HepG2 (cell line): ENCODE measurements at regions not wholly inside any gene's neighbourhood (a gene's known extent, or its start where the extent isn't known, plus 50 kb on each side); places are given as distances from the start of the nearest gene placed in this dataset.

ENCODE experiments used
- AHR ChIP-seq: IDR thresholded peaks from 2 replicates; pipeline ENCODE4 v1.6.1; 2018; ENCODE audit warnings: missing genetic modification reagents, missing compliant biosample characterization
- FOXO1 ChIP-seq: sonication (generic); formaldehyde crosslinking; IDR thresholded peaks from 2 replicates; pipeline ENCODE4 v1.4.0; 2020; ENCODE audit warnings: missing genetic modification reagents
- ISL2 ChIP-seq: sonication (generic); formaldehyde crosslinking; IDR thresholded peaks from 2 replicates; pipeline ENCODE4 v1.5.0; 2020; ENCODE audit warnings: missing genetic modification reagents
- ISX ChIP-seq: sonication (generic); formaldehyde crosslinking; conservative IDR thresholded peaks from 2 replicates; pipeline ENCODE4 v1.5.0; 2020; ENCODE audit warnings: missing genetic modification reagents
- MTF1 ChIP-seq: sonication (generic); formaldehyde crosslinking; IDR thresholded peaks from 2 replicates; pipeline ENCODE4 v1.5.0; 2020; ENCODE audit warnings: missing genetic modification reagents
- RAD21 ChIP-seq: fragments of 450-650 bp; formaldehyde crosslinking; IDR thresholded peaks from 2 replicates; pipeline ENCODE4 v1.5.0; 2020; ENCODE audit warnings: mild to moderate bottlenecking
- SP1 ChIP-seq, 2 experiments: fragments of 450-650 bp in 1 of 2; sonication (generic) in 1 of 2; formaldehyde crosslinking in 1 of 2; IDR thresholded peaks; 2 replicates each; pipeline versions ENCODE4 v1.4.0 to v1.6.1; 2016 to 2020; ENCODE audit warnings: missing genetic modification reagents in 1 of 2
- TBP ChIP-seq: sonication (generic); formaldehyde crosslinking; IDR thresholded peaks from 2 replicates; pipeline ENCODE4 v1.5.0; 2020; ENCODE audit warnings: missing genetic modification reagents
- TCF12 ChIP-seq, 2 experiments: fragments of 450-650 bp in 1 of 2; sonication (generic) in 1 of 2; formaldehyde crosslinking in 1 of 2; IDR thresholded peaks; 2 replicates each; pipeline versions ENCODE4 v1.6.1 to v1.8.0; 2017 to 2022; ENCODE audit warnings: antibody characterized with exemption in 1 of 2, mild to moderate bottlenecking in 1 of 2, missing genetic modification reagents in 1 of 2, moderate library complexity in 1 of 2
- ZBTB1 ChIP-seq: sonication (generic); formaldehyde crosslinking; IDR thresholded peaks from 2 replicates; pipeline ENCODE4 v1.4.0; 2020; ENCODE audit warnings: missing genetic modification reagents, borderline replicate concordance
- ZNF138 ChIP-seq: sonication (generic); formaldehyde crosslinking; IDR thresholded peaks from 2 replicates; pipeline ENCODE4 v1.5.0; 2020; ENCODE audit warnings: mild to moderate bottlenecking, low read depth, missing genetic modification reagents
- ZNF232 ChIP-seq: sonication (generic); formaldehyde crosslinking; IDR thresholded peaks from 2 replicates; pipeline ENCODE4 v1.4.0; 2020; ENCODE audit warnings: missing genetic modification reagents, borderline replicate concordance
- ZNF383 ChIP-seq: sonication (generic); formaldehyde crosslinking; IDR thresholded peaks from 2 replicates; pipeline ENCODE4 v1.4.0; 2020; ENCODE audit warnings: missing genetic modification reagents, mild to moderate bottlenecking, borderline replicate concordance
- ZNF570 ChIP-seq: sonication (generic); formaldehyde crosslinking; IDR thresholded peaks from 2 replicates; pipeline ENCODE4 v1.4.0; 2020; ENCODE audit warnings: mild to moderate bottlenecking, missing genetic modification reagents, borderline replicate concordance
- ZNF772 ChIP-seq: sonication (generic); formaldehyde crosslinking; IDR thresholded peaks from 2 replicates; pipeline ENCODE4 v1.5.0; 2020; ENCODE audit warnings: mild to moderate bottlenecking, missing genetic modification reagents
- TF ChIP-seq, protein P1 (sequence below): sonication (generic); formaldehyde crosslinking; IDR thresholded peaks from 2 replicates; pipeline ENCODE4 v1.5.1; 2020; ENCODE audit warnings: mild to moderate bottlenecking, missing genetic modification reagents
- TF ChIP-seq, protein P2 (sequence below): sonication (generic); formaldehyde crosslinking; IDR thresholded peaks from 2 replicates; pipeline ENCODE4 v1.8.1; 2022; ENCODE audit warnings: mild to moderate bottlenecking, missing genetic modification reagents
- TF ChIP-seq, protein P3 (sequence below): sonication (generic); formaldehyde crosslinking; IDR thresholded peaks from 2 replicates; pipeline ENCODE4 v1.4.0; 2020; ENCODE audit warnings: mild to moderate bottlenecking, missing genetic modification reagents
- TF ChIP-seq, protein P4 (sequence below): IDR thresholded peaks from 2 replicates; pipeline ENCODE4 v1.6.1; 2016
- TF ChIP-seq, protein P5 (sequence below): sonication (generic); formaldehyde crosslinking; conservative IDR thresholded peaks from 2 replicates; pipeline ENCODE4 v1.4.0; 2020; ENCODE audit warnings: missing genetic modification reagents

DNA sequence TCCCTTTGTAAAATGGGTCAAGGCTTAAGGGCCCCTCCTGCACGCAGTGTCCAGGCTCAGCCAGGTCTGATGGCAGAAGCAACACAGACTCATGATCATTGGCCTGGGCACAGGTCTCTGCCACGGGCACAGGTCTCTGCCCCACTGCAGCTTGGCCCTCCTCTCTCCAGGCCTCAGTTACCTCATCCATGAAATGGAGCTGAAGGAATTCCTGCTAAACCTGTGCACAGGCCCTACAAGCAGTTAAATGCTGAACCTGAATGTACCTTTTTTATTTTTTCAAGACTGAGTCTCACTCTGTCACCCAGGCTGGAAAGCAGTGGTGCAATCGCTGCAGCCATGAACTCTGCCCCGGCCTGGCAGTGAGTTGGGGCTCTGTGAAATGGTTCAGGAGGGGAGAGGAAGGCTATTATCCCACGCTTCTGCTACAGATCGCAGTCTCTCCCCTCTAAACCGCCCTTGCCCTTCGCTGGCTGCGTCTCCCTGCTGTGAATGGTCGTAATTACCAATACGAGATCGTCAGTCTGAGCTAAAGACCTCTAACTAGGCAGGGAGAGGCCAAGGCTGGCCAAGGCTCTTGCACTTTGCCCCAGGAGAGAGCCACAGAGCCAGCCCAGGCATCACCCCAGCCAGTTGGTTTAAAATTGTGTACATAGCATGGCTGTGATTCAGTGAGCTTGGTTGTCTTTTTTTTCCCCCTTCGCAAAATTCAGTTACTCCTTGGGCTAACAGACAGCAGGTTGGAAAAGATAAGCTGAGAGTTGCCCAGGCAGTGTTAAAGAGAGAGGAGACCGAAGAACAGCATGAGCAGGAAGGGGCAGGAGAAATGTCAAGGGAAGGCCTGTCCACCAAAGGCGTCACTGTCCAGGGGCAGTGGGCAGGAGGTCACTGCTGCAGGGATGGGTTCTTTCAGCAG, 93.0 kb upstream of the KCTD7 start (continued):
- no peak for TF ChIP-seq ZNF383 (CRISPR knock-in tag)
- no peak for TF ChIP-seq ZNF138
- TF ChIP-seq, protein P1, sequence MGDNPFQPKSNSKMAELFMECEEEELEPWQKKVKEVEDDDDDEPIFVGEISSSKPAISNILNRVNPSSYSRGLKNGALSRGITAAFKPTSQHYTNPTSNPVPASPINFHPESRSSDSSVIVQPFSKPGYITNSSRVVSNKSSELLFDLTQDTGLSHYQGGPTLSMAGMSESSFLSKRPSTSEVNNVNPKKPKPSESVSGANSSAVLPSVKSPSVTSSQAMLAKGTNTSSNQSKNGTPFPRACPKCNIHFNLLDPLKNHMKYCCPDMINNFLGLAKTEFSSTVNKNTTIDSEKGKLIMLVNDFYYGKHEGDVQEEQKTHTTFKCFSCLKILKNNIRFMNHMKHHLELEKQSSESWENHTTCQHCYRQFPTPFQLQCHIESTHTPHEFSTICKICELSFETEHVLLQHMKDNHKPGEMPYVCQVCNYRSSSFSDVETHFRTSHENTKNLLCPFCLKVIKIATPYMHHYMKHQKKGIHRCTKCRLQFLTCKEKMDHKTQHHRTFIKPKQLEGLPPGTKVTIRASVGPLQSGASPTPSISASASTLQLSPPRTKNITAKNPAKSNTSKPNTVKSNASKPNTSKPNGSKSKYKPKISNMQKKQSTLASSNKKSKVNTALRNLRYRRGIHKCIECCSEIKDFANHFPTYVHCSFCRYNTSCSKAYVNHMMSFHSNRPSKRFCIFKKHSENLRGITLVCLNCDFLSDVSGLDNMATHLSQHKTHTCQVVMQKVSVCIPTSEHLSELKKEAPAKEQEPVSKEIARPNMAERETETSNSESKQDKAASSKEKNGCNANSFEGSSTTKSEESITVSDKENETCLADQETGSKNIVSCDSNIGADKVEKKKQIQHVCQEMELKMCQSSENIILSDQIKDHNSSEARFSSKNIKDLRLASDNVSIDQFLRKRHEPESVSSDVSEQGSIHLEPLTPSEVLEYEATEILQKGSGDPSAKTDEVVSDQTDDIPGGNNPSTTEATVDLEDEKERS (CRISPR knock-in tag) = peak; percentile 78; the same call in 1 of the 2 replicates
- no peak for TF ChIP-seq ZNF232 (CRISPR knock-in tag)
- TF ChIP-seq SP1 (IDR thresholded peaks at IDR 0.05) = no peak
- 0 out of 2 replicates have a peak, but pooled peaks have one; percentile 44 for TF ChIP-seq SP1 (CRISPR knock-in tag; IDR thresholded peaks at IDR 0.05)
- no peak for TF ChIP-seq AHR
- TF ChIP-seq ZNF570 (CRISPR knock-in tag) = no peak
- TF ChIP-seq, protein P2, sequence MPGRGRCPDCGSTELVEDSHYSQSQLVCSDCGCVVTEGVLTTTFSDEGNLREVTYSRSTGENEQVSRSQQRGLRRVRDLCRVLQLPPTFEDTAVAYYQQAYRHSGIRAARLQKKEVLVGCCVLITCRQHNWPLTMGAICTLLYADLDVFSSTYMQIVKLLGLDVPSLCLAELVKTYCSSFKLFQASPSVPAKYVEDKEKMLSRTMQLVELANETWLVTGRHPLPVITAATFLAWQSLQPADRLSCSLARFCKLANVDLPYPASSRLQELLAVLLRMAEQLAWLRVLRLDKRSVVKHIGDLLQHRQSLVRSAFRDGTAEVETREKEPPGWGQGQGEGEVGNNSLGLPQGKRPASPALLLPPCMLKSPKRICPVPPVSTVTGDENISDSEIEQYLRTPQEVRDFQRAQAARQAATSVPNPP (CRISPR knock-in tag) = peak; percentile 82; the same call in 1 of the 2 replicates
- TF ChIP-seq TCF12 (IDR thresholded peaks at IDR 0.05) = no peak
- no peak for TF ChIP-seq TCF12 (CRISPR knock-in tag; IDR thresholded peaks at IDR 0.05)
- TF ChIP-seq, protein P3, sequence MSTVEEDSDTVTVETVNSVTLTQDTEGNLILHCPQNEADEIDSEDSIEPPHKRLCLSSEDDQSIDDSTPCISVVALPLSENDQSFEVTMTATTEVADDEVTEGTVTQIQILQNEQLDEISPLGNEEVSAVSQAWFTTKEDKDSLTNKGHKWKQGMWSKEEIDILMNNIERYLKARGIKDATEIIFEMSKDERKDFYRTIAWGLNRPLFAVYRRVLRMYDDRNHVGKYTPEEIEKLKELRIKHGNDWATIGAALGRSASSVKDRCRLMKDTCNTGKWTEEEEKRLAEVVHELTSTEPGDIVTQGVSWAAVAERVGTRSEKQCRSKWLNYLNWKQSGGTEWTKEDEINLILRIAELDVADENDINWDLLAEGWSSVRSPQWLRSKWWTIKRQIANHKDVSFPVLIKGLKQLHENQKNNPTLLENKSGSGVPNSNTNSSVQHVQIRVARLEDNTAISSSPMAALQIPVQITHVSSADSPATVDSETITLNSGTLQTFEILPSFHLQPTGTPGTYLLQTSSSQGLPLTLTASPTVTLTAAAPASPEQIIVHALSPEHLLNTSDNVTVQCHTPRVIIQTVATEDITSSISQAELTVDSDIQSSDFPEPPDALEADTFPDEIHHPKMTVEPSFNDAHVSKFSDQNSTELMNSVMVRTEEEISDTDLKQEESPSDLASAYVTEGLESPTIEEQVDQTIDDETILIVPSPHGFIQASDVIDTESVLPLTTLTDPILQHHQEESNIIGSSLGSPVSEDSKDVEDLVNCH (CRISPR knock-in tag) = no peak
- no peak for TF ChIP-seq RAD21 (CRISPR knock-in tag)
- 0 out of 2 replicates have a peak, but pooled peaks have one; percentile 33 for TF ChIP-seq ZNF772 (CRISPR knock-in tag)
- TF ChIP-seq, protein P4, sequence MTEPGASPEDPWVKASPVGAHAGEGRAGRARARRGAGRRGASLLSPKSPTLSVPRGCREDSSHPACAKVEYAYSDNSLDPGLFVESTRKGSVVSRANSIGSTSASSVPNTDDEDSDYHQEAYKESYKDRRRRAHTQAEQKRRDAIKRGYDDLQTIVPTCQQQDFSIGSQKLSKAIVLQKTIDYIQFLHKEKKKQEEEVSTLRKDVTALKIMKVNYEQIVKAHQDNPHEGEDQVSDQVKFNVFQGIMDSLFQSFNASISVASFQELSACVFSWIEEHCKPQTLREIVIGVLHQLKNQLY (CRISPR knock-in tag) = 0 out of 2 replicates have a peak, but pooled peaks have one; percentile 44
- no peak for TF ChIP-seq ISX
- no peak for TF ChIP-seq MTF1 (CRISPR knock-in tag)
- TF ChIP-seq TBP (CRISPR knock-in tag) = no peak
- peak; percentile 73; the same call in 1 of the 2 replicates for TF ChIP-seq ISL2
- TF ChIP-seq FOXO1 (CRISPR knock-in tag) = no peak; the same call in 1 of the 2 replicates
- TF ChIP-seq, protein P5, sequence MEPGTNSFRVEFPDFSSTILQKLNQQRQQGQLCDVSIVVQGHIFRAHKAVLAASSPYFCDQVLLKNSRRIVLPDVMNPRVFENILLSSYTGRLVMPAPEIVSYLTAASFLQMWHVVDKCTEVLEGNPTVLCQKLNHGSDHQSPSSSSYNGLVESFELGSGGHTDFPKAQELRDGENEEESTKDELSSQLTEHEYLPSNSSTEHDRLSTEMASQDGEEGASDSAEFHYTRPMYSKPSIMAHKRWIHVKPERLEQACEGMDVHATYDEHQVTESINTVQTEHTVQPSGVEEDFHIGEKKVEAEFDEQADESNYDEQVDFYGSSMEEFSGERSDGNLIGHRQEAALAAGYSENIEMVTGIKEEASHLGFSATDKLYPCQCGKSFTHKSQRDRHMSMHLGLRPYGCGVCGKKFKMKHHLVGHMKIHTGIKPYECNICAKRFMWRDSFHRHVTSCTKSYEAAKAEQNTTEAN (CRISPR knock-in tag) = no peak; the same call in 1 of the 2 replicates
- TF ChIP-seq ZBTB1 (CRISPR knock-in tag) = no peak
